GM19455 (cell line): ENCODE measurements at regions not wholly inside any gene's neighbourhood (a gene's known extent, or its start where the extent isn't known, plus 50 kb on each side); places are given as distances from the start of the nearest gene placed in this dataset.

Source experiments
- ATAC-seq: cut with Tn5 transposase; IDR thresholded peaks from one replicate; pipeline ENCODE4 v1.9.1; 2021; ENCODE audit not compliant: unreplicated experiment

- ATAC-seq: no peak
These were observed 178.9 kb upstream of the SNX7 start for GRCh38 chr1:98482611-98483010.

DNA sequence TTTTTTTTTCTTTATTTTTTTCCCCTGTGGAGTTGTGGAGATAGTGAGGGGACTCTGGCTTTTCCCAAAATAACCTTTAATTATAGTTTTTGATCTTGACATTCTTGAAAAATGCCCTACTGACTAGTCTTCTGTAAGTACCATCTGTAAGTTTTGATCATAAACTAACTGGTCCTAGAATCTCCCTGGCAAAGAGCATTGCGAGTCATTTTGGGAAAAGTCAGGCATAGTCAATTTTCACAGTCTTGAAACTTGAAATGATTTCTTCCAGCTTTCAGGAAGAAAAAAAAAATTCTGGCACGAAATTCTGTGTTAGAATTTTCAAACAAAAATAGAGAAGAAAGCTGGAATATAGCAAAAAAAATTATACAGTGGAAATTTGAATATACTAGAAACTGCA is 181.2 kb upstream of the SNX7 start:
- ATAC-seq: no peak

DNA sequence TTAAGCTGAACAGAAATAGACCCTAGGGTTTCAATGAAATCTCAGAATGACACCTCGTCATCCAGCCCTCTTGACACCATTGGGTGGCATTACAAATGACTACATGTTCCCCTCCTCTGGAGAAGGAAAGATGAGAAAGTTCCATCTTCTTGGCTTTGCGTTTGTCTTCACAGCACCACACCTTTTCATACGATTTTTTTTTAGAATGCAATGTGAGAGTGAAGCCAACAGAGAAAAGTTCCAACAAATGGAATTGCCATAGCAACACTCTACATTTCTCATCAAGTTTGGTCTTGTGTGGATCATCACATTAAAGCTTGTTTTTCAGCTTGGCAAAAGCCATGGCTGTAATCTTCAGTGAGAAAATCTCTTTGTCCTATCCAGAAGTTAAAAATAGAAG is 183.4 kb upstream of the SNX7 start:
- no peak for ATAC-seq

- ATAC-seq: no peak
These were observed 188.6 kb upstream of the SNX7 start for GRCh38 chr1:98472878-98473277.

- no peak for ATAC-seq
These were observed 189.9 kb upstream of the SNX7 start for GRCh38 chr1:98471633-98472032.

DNA sequence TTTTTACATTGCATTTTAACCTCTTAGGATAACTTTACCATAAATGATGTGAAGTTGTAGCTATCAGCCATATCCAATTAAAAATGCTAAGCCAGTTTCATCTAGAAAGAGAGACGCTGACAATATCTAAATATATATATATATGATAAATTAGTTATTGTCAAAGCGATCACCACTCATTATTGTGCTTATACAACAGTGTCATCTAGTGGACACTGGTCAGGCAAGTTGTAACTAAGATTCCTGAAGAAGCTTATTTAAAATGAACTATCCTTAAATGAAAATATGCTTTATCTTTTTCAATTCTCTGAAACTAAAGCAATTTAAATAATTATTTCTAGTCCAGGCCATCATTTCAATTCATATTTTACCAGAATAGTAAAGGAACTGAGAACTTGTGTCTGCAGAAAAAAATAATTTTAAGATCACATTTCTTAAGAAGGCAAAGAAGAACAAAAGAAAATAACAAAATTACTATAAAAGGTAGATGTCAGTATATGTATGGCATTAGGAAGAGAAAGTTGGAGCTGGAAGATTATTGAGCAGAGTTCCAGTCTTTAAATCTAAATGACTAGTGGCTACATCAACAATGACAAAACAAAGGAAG is 193.3 kb upstream of the SNX7 start:
- ATAC-seq: no peak

- no peak for ATAC-seq
These were observed 193.9 kb upstream of the SNX7 start for GRCh38 chr1:98467586-98467985.

DNA sequence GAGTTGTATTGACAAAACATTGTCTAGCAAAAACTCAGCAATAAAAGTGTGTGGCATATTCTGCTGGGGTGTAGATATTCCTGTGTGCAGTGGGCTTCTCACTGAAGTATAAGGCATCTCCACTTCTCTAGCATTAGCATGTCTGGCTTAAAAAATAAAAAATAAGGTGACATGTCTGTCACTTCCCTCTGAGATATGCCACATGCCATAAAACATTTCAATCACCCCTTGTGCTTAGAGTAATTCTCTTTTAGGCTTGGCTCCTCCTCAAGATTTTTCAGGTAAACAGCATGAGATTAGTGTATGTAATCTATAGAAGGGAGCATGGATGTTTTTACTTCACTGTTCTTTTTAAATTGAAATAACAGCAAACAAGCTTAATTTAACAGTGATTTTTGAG is 194.4 kb upstream of the SNX7 start:
- ATAC-seq: no peak

DNA sequence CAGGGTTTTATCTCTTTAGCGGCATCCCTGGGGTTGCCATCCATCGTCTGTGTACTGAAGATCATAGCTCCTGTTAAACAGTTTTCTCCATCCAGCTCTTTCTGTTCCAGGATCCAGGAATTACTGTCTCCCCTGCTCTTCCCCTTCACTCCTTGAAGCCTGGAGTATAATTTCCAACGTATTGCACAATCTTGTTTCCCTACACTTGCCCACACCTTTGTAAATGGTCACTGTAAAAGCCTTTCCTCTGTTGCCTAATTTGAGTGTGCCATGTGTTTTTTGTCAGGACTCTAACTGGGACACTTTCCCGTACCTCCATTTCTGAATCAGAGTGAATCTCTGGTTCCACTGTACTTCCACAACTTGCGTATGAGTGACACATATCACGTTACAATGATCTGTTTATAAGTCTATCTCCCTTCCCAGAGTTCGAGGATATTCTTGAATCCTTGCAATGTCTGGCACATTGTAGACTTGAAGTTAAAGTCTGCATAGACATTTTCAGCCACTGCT is 199.6 kb upstream of the SNX7 start:
- no peak for ATAC-seq

DNA sequence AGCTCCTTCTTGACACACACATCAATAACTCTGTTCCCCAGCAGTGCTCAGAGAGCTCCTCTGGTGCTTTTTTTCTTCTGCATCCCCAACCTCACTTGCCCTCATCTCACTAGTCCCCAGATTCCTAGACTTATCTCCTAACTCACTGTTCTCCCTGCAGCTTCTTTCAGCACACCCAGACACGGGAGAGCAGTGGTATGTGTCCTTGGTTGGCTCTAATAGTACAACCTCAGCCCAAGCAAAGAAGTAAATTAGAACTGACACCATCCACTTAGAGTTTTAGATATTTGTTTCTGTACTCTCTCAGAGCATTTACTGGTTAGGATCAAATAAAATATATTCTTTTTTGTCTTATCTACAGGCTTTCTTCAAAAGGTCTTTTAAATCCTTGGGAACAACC is 201.4 kb upstream of the SNX7 start:
- ATAC-seq: no peak

GRCh38 chr1:98459486-98459870 is 202.0 kb upstream of the SNX7 start:
- no peak for ATAC-seq

GRCh38 chr1:98458511-98459485 is 202.7 kb upstream of the SNX7 start:
- ATAC-seq: no peak

- no peak for ATAC-seq
These were observed 204.3 kb upstream of the SNX7 start for GRCh38 chr1:98457248-98457647.

- no peak for ATAC-seq
These were observed 206.9 kb upstream of the SNX7 start for GRCh38 chr1:98454666-98455065.

GRCh38 chr1:98453066-98453465 is 208.5 kb upstream of the SNX7 start:
- no peak for ATAC-seq

GRCh38 chr1:98452162-98452561 is 209.4 kb upstream of the SNX7 start:
- ATAC-seq: no peak

DNA sequence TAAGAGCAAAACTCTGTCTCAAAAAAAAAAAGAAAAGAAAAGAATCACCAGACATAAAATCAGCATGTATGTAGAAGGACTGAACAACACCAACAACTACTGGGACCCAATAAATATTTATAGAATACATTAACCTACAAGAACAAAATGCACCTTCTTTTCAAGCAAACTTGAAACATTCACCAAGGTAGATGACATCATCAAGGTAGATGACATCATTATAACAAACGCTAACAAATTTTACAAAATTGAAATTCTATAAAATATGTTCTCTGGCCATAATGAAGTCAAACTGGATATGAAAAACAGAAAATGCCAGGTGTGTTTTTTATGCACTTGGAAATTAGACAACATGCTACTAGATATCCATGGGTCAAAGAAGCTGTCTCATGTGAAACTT is 220.2 kb upstream of the SNX7 start:
- no peak for ATAC-seq

GRCh38 chr1:98439471-98439870 is 222.1 kb upstream of the SNX7 start:
- ATAC-seq: no peak

GRCh38 chr1:98437540-98437939 is 224.0 kb upstream of the SNX7 start:
- no peak for ATAC-seq

GRCh38 chr1:98437011-98437410 is 224.5 kb upstream of the SNX7 start:
- no peak for ATAC-seq

DNA sequence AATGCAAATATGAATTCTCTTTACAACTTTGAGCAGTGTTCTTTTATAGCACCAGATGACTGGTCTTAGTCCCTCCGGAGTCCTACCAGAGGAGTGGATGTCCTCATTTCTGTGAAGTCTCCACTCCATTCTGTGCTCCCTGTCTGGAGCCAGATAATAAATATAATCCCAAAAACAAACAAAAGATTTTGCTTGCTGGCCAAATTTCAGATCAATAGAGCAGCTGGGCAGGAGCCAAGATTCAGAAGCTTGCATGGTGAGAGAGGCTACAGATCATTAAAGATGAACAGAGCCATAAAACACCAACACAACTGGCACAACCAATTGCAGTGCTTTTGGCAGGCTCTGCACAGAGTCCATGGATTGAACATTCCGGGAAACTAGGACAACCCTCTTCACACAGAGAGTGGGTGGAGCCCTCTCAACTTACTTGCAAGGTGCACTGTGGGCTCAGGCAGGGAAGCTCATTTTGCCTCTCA is 231.5 kb upstream of the SNX7 start:
- no peak for ATAC-seq

- ATAC-seq: no peak
These were observed 232.7 kb upstream of the SNX7 start for GRCh38 chr1:98428864-98429263.
